Esophagus squamous epithelium (tissue), 4 donors: ENCODE measurements at regions not wholly inside any gene's neighbourhood (a gene's known extent, or its start where the extent isn't known, plus 50 kb on each side); places are given as distances from the start of the nearest gene placed in this dataset.

Experiments used
- CTCF ChIP-seq, 6 experiments: fragments of 450-650 bp in 4 of 6; fragments of 200-600 bp in 2 of 6; sonication (generic) in 2 of 6; IDR thresholded peaks; one replicate each; pipeline ENCODE4 v1.5.1; 2016 to 2019; ENCODE audit warnings: antibody characterized with exemption in 6 of 6, mild to moderate bottlenecking in 4 of 6, moderate library complexity in 4 of 6
- POLR2A ChIP-seq, 4 donors: fragments of 450-650 bp; IDR thresholded peaks; one replicate each; pipeline ENCODE4 v1.6.1; 2017; ENCODE audit warnings: antibody characterized with exemption in 4 of 4, mild to moderate bottlenecking in 4 of 4, moderate library complexity in 3 of 4

DNA sequence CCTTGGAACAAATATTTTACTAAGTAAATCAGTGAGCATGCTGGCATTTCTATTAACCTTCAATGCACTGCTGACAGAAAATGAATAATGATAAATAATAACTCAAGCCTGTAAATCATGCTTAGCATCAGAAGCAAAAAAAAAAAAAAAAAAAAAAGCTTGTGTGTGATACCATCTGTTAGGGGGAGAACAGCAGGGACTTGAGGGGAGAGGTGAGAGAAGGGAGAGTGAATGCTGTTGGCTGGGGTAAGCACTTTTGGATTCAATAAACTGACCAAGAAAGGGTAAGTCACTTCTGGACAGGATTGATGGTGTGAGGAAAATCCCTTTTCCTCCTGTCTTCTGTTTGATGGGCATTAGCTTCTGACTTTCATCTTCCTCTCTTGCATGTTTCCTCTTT lies 996.4 kb downstream of the KCNMA1 start:
- TF ChIP-seq CTCF (IDR thresholded peaks at IDR 0.05) (no peak), POLR2A (IDR thresholded peaks at IDR 0.05) (no peak)
